Kidney (tissue), 13 donors: ENCODE measurements at regions not wholly inside any gene's neighbourhood (a gene's known extent, or its start where the extent isn't known, plus 50 kb on each side); places are given as distances from the start of the nearest gene placed in this dataset.
A peak's percentile ranks its signal among the peaks of the same experiment; 100 is the strongest.

ENCODE experiments used
- DNase-seq, 5 donors: peaks; one replicate each; pipeline ENCODE4 v3.0.0-alpha.2; 2013 to 2020
- FAIRE-seq: peaks from 2 replicates; lab custom pipeline; 2012; peaks lifted over from hg19 to GRCh38; lab: Jason Lieb, UNC
- H3K27ac ChIP-seq, 2 donors: one replicate each; pipeline ENCODE4 v1.7.0; 2013; ENCODE audit warnings: low read depth in 2 of 2, low read length in 2 of 2, inconsistent platforms in 1 of 2
- H3K27me3 ChIP-seq: one replicate; pipeline ENCODE4 v1.7.1; 2013; ENCODE audit warnings: low read length, inconsistent platforms; ENCODE audit not compliant: control insufficient read depth, insufficient read depth
- H3K36me3 ChIP-seq, 3 donors: one replicate each; pipeline versions ENCODE4 v1.7.0 to v1.7.1; 2013; ENCODE audit warnings: low read length in 3 of 3, control low read depth in 1 of 3, inconsistent platforms in 1 of 3; ENCODE audit not compliant: insufficient read depth in 3 of 3, control insufficient read depth in 2 of 3
- H3K4me1 ChIP-seq, 3 donors: one replicate each; pipeline versions ENCODE4 v1.7.0 to v1.7.1; 2013; ENCODE audit warnings: low read length in 3 of 3, inconsistent platforms in 1 of 3, low read depth in 1 of 3; ENCODE audit not compliant: control insufficient read depth in 2 of 3, insufficient read depth in 2 of 3
- H3K4me3 ChIP-seq, 3 donors: one replicate each; pipeline versions ENCODE4 v1.7.0 to v1.8.1; 2013; ENCODE audit warnings: low read length in 3 of 3, control low read depth in 1 of 3, inconsistent platforms in 1 of 3
- H3K9ac ChIP-seq, 3 donors: one replicate each; pipeline versions ENCODE4 v1.7.0 to v1.7.1; 2013; ENCODE audit warnings: low read length in 3 of 3, control low read depth in 1 of 3, inconsistent platforms in 1 of 3
- H3K9me3 ChIP-seq, 3 donors: one replicate each; pipeline versions ENCODE4 v1.7.0 to v1.7.1; 2013; ENCODE audit warnings: low read length in 3 of 3, control low read depth in 1 of 3, inconsistent platforms in 1 of 3; ENCODE audit not compliant: control insufficient read depth in 2 of 3, insufficient read depth in 1 of 3
- intact Hi-C: fragments of 100-400 bp; cut with DNase I; formaldehyde crosslinking; loops from one replicate; pipeline ENCODE4 v1.11.1; 2022
- TF ChIP-seq, protein P1 (sequence below): IDR thresholded peaks from 3 replicates; pipeline ENCODE4 v1.5.1; 2012; ENCODE audit warnings: mild to moderate bottlenecking, moderate library complexity, borderline replicate concordance; ENCODE audit not compliant: insufficient read depth; ENCODE audit errors: extremely low read depth
- donor health status: control.
- donor health status: control.
- donor health status: control.
- donor health status: control.
- donor health status: control.
- donor health status: DM: yes; HTN: yes; CAD: no.
- donor health status: Normal renal cell carcinoma (clear cell type).

DNA sequence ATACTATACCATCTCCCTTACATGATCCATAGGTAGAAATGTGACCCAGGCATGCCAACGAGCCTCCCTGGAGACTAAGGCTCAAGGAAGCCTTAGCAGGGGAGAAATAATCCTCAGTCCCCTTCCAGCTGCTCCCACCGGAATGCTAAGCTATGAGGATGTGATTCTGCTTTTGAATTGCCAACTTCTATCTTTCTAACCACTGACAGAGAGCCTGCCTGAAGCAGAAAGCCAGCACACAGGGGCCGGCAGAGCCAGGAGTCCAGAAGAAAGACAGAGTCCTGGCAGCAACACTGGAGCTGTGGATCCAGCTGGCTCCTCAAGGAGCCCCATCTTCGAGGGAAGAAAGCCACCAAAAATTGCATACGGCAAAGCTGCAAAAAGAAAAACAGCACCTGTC lies 579.6 kb upstream of the CDH5 start:
- H3K9ac ChIP-seq: no peak overlapping the region

DNA sequence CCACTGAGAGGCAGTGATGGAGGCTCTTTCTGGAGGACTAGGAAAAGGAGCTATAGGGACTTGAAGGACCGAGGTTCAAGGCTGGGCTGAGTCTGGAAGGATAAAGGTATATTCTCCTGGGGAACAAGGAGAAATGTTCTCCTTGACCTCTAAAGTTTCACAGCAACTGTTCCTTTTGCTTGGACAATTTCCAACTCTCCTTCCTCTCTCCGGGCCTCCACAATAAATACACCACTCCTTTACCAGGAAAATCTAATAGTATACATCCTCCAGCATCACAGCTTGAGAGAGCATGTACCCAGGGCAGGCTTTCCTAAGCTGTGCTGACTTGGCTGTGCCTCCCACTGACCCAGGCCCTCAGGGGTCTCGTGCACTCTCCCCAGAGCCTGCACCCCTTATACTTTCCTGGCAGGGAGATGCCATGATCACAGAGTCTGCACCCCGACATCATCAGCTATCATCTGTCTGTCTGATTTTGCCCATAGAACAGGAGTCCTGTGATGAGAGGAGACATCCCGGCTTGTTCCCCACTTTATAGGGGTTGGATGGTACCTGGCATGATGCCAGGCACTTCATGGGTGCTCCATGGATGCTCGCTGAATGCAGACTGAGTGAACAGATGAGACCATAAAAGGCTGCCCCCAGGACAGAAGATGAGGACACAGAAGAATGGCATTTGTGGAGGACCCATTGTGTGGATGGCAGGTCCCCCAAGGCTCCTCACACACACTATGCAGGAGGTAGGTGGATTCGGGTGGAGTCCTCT lies 582.6 kb upstream of the CDH5 start:
- H3K27me3 ChIP-seq: no peaks in the 10 kb centered on the region
- H3K36me3 ChIP-seq: no peaks in the 10 kb centered on the region
- no peak overlapping the region for H3K4me3 ChIP-seq
- peak in 1 of 5 donors; percentile 18 for DNase-seq
- H3K9ac ChIP-seq: no peak overlapping the region
- FAIRE-seq: no peak
- intact Hi-C loops: no loop called here
- TF ChIP-seq, protein P1, sequence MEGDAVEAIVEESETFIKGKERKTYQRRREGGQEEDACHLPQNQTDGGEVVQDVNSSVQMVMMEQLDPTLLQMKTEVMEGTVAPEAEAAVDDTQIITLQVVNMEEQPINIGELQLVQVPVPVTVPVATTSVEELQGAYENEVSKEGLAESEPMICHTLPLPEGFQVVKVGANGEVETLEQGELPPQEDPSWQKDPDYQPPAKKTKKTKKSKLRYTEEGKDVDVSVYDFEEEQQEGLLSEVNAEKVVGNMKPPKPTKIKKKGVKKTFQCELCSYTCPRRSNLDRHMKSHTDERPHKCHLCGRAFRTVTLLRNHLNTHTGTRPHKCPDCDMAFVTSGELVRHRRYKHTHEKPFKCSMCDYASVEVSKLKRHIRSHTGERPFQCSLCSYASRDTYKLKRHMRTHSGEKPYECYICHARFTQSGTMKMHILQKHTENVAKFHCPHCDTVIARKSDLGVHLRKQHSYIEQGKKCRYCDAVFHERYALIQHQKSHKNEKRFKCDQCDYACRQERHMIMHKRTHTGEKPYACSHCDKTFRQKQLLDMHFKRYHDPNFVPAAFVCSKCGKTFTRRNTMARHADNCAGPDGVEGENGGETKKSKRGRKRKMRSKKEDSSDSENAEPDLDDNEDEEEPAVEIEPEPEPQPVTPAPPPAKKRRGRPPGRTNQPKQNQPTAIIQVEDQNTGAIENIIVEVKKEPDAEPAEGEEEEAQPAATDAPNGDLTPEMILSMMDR: no peak
- no peaks in the 10 kb centered on the region for H3K4me1 ChIP-seq
- H3K27ac ChIP-seq: no peak overlapping the region
- no peaks in the 10 kb centered on the region for H3K9me3 ChIP-seq

More for the DNA sequence above, 579.6 kb upstream of the CDH5 start:
- Histone ChIP-seq H3K27ac (no peak overlapping the region), H3K9me3 (no peaks in the 10 kb centered on the region), H3K4me1 (no peaks in the 10 kb centered on the region), H3K27me3 (no peaks in the 10 kb centered on the region), H3K36me3 (no peaks in the 10 kb centered on the region), H3K4me3 (no peak overlapping the region)
- no peak for FAIRE-seq
- intact Hi-C loops: no loop called here
- TF ChIP-seq, protein P1: no peak
- DNase-seq: no peak

DNA sequence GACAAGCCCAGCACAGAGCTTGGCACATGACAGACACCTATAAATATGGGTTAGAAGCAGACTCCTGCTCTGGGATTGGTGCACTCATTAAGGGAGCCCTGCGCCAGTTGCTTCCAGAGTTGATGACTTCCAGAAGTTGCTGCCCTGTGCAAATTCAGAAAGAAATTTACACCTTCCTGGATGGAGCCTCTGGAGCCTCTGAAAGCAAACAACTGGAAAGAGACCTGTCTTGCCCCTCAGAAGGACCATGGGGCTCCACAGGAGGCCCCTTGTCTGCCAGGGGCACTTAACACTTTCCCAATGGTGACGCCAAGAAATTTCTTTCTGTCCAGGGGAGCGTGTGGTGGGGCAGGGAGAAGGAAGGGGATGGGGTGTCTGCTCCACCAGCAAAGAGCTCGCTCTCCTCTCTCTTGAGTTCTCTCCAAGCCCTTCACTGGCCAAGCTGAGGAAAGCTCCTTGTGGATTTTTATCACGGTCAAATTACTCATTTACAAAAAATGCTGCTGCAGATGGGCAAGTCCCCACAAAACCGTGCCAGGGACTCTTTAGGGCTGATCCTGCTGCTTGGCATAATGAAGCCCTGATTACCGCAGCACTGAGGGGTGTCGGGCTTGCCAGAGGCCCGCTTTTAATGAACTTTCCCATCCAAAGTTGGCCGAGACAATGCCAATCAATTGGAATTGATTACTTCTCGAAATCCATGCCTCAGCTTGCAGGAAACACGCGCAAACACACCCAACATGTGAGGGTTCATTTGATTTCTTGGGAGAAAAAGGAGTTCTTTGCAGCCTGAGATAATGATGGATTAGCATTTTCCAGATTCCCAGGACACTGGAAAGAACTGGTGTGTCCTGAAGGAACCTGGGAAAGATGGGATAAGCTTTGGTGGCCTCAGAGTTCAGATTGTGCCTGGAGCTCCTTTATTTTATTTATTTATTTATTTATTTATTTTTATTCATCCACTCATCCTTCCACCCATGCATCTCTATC lies 583.6 kb upstream of the CDH5 start:
- Histone ChIP-seq H3K9ac (no peak overlapping the region), H3K27me3 (no peaks in the 10 kb centered on the region), H3K4me3 (no peak overlapping the region), H3K27ac (no peak overlapping the region), H3K4me1 (no peaks in the 10 kb centered on the region), H3K36me3 (no peaks in the 10 kb centered on the region), H3K9me3 (no peaks in the 10 kb centered on the region)
- intact Hi-C loops: no loop called here
- TF ChIP-seq, protein P1: no peak
- peak in 1 of 5 donors; percentile 54 for DNase-seq
- FAIRE-seq: no peak
